CD4-positive, alpha-beta T cell treated with Interleukin-21 for 1 hour (primary cell): ENCODE measurements at regions not wholly inside any gene's neighbourhood (a gene's known extent, or its start where the extent isn't known, plus 50 kb on each side); places are given as distances from the start of the nearest gene placed in this dataset.

Experiments used
- DNase-seq: peaks from one replicate; pipeline ENCODE4 v3.0.0-alpha.2; 2020

- DNase-seq = no peak
These were observed 76.0 kb downstream of the FAM124B start for GRCh38 chr2:224325941-224326340.

- DNase-seq = no peak
These were observed 77.3 kb downstream of the FAM124B start for GRCh38 chr2:224324604-224325003.

- no peak for DNase-seq
These were observed 81.2 kb downstream of the FAM124B start for GRCh38 chr2:224320660-224321059.

DNA sequence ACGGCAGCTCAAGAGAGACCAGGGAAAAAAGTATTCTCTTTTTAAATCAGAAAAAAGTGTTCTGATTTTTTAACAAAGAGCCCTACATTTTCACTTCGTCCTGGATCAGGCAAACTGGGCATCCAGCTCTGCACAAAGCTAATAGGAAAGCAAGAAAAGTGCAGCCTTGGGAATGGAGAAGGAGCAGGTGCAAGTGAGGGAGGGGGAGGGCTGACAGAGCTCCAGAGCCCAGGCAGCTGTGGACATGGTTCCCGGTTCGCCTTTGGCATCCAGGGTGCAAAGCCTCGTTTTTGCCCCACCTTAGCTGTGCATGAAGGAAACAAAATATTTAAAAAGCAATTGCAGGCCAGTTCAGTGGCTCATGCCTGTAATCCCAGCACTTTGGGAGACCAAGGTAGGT, 82.2 kb downstream of the FAM124B start:
- DNase-seq = no peak

DNA sequence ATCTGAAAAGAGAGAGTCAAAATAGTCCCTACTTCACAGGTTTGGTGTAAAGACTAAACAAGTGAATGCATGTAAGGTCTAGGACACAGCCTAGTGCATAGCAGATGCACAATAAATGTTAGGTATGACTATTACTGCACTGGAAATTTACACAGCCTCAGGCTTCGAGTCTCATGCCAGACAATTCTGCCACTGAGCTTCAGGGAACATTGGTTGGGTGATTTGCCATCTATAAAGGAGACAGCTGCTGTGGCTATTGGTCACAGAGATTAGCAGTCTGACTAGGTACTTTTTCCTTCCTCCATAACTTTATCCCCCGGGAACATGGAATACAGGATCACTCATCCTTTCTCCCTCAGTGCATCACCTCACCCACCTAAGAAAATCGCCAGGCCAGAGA, 89.2 kb downstream of the FAM124B start:
- no peak for DNase-seq

DNA sequence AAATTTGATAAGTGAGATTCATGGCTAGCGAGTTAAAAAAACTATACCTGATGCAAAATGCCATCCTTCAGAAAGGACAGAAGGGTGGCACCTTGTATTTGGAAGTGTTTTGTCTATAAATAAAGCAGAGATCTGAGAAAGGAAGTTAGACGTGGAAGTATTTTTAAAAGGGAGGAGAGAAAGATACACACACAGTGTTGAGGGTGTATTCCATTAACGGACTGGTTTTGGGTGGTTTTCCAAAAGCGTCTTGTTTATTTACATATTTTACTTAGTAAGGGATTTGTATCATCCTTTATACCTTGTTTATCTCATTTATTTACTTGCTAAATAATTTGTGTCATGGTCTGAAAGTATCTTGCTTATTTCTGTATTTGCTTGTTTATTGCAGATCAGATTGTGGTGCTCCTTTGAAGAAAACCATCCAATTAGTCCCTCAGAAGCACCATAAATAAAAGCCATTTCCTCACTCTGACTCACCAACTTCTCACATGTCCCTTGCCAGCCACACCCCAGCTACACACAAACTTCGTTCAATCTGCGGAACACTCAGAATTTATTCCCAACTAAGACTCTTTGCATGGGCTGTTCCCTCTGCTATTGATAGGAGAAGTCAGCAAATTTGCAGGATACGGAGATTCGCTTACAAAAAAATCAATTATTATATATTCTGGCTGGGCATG, 90.8 kb downstream of the FAM124B start:
- no peak for DNase-seq

GRCh38 chr2:224309176-224309575, 92.7 kb downstream of the FAM124B start:
- DNase-seq = no peak

DNA sequence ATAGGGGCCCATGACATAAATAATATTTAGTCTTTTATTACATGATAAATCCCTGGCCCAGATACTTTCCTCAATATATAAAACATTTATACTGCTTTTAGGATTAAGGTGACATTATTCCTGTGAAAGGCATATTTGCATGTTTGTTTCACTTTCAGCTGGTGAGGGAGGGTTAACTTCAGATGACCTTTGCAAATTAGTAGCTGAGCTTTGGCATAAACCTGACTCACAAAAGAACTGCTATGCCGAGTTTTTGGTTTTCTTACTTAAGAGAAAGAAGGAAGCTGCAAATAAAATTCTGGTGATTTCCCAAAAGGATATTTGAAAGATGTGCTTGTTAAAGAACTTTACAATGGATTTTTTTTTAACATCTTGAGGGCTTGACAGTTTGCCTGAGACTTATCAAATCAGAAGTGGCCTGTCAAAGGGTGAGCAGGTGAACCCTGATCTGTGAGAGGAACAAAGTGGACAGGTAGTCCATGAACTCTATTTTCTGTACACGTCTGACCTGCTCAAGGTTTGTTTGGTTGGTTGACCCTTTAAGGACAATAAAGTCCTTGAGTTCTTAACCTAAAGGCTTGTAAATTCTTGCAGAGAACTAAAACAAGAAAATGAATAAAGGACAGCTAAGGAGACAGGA, 93.5 kb downstream of the FAM124B start:
- no peak for DNase-seq

- DNase-seq = no peak
These were observed 99.0 kb downstream of the FAM124B start for GRCh38 chr2:224302952-224303351.

GRCh38 chr2:224293976-224294375, 107.9 kb downstream of the FAM124B start:
- no peak for DNase-seq

DNA sequence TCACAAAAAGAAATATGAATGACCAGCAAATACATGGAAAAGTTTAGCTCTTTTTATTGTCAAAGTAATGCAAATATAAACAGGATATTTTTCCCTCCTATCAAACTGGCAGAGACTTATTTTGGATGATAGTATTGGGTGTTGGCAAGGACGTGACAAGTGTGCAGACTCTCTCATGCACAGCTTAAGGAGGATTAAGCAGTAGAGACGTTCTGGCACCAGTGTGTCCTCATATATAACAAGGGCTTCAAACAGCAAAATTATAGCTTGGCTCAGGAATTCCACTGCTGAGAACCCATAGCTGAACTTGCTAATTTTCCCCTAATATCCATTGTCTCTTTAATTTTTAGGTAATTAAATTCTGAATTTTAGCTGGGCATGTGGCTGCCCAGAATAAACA, 114.4 kb downstream of the FAM124B start:
- no peak for DNase-seq

GRCh38 chr2:224286923-224287322, 115.0 kb downstream of the FAM124B start:
- DNase-seq = no peak

DNA sequence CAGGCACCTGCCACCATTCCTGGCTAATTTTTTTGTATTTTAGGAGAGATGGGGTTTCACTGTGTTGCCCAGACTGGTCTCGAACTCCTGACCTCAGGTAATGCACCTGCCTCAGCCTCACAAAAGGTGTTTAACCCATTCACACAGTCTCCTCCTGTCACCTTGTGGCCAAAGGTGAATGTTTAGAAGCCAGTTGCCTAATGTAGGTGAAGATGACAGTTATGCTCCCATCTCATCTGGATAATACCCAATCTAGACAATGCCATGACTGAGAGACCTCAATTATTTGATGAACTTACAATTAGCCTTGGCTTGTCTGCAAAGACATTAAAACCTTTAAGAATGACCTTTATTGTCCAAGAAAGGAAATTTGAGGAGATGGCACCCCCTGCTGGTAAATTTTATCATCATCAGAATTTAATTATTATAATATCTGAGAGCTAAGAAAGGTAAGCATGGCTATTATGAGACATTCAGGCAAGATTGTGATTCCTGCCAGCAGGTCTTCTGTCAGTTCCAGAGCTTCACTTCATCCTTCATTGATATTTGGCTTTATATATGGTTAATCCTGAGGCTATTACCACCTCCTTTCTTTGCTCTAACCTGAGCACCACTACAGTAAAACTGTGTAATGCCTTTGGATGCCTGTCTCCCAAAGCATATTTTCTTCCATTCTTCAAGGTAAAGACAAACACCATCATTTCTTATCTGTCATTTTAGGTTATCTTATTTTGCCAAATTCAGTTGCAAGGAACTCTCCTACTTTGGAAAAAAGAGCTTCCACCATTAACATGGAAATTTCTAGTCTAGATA, 117.6 kb downstream of the FAM124B start:
- peak; percentile 46 for DNase-seq

- no peak for DNase-seq
These were observed 118.4 kb downstream of the FAM124B start for GRCh38 chr2:224283466-224283965.

DNA sequence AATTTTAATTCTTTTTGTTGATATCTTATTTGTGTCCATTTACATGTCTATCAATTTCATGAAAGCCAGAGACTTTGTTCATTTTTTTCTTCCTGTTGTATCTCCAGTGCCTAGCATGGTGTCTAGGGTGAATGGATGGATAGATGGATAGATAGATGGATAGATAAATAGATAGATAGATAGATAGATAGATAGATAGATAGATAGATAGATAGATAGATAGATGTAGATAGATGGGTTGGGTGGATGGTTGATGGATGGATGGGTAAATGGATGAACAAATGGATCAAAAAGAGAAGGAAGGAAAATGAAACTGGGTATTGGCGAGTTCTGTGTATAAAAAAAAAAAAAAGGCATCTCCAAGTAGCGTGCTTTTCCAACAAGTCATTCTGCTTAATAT, 120.5 kb downstream of the FAM124B start:
- no peak for DNase-seq

DNA sequence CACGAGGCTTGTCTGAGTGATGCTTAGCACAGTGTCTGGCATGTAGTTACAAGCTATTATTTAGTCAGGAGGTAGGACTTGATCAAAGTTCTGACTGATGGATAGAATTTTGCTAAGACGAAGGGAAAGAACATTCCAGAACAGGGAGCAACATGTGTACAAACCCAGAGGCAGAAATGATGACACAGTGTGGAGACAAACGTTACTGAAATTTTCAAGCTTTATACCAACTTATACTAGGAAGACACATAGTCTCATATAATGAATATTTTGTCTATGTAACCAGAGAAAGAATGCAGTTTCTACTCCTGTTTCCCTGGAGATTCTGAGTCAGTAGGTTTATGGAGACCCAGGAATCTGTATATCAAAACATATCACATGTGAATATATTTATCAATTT, 123.4 kb downstream of the FAM124B start:
- no peak for DNase-seq

DNA sequence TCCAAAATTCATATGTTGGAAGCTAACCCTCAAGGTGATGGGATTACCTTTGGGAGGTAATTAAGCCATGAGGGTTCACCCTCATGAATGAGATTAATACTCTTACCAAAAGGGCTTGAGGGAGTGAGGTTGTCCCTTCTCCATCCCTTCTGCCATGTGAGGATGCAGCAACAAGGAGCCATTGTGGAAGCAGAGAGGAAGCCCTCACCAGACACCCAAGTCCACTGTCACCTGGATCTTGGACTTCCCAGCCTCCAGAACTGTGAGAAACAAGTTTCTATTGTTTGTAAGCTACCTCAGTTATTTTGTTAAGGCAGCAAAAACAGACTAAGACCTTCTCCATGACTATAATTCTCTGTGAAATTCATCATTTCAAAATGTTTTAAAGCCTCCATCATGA, 125.7 kb downstream of the FAM124B start:
- DNase-seq = no peak

GRCh38 chr2:224272237-224272910, 129.5 kb downstream of the FAM124B start:
- no peak for DNase-seq

GRCh38 chr2:224271617-224272236, 130.2 kb downstream of the FAM124B start:
- no peak for DNase-seq

GRCh38 chr2:224268441-224268840, 133.5 kb downstream of the FAM124B start:
- DNase-seq = no peak

- DNase-seq = no peak
These were observed 137.6 kb downstream of the FAM124B start for GRCh38 chr2:224264259-224264658.

DNA sequence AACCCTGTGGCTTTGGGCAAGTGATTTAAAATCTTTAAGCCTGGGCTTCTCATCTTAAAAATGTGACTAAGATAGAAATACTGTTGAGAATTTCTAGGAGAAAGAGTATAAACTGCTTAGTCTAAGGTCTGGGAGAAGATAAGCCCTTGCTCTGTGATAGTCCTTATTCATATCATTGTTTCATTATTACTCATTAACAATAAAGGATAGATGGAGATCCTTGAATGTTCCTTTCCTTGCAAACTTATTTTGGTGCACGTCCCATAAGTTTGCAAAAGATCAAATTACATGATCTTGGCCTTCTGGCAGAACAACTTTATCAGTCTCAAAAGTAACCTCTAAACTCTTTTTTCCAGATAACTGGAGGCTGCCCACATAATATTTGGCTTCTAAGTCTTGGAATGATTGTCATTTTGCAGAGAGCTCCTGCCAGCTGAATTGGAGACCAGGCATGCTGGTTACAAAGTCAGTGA, 138.3 kb downstream of the FAM124B start:
- DNase-seq = no peak

DNA sequence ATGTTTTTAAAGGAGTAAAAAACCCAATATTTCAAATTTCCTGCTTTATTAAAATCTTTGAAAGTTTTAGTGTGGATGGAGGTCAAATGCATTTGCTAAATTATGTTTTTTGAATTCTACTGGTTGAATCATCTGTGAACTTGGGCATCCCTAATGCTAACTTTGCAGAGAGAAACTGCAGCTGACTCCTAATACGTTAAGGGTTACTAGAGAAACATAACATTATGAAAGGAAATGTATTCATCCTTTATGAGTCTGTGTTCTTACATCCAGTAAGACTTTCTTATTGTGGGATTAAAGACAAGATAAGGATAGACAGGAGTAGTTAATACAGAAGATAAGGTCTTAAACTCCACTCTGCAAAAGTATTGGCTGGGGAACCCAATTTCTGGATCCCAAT, 140.6 kb downstream of the FAM124B start:
- DNase-seq = no peak
